Keratinocyte (primary cell): ENCODE measurements at regions not wholly inside any gene's neighbourhood (a gene's known extent, or its start where the extent isn't known, plus 50 kb on each side); places are given as distances from the start of the nearest gene placed in this dataset.

ENCODE experiments used
- DNase-seq: peaks from one replicate; pipeline ENCODE4 v3.0.0-alpha.2; 2011; ENCODE audit warnings: low read depth, missing footprints, low spot score
- FAIRE-seq: peaks from 2 replicates; lab custom pipeline; 2011; peaks lifted over from hg19 to GRCh38; lab: Jason Lieb, UNC
- H2AFZ ChIP-seq: 2 replicates; pipeline ENCODE4 v1.6.0; 2012; ENCODE audit warnings: low read length, control low read depth, inconsistent platforms; ENCODE audit not compliant: control insufficient read depth
- H3K27ac ChIP-seq: 2 replicates; pipeline ENCODE4 v1.5.1; 2011; ENCODE audit warnings: low read length; ENCODE audit not compliant: control insufficient read depth, insufficient read depth
- H3K27me3 ChIP-seq: 3 replicates; pipeline ENCODE4 v1.6.0; 2011; ENCODE audit warnings: low read length; ENCODE audit not compliant: control insufficient read depth, insufficient read depth; ENCODE audit errors: extremely low read depth
- H3K36me3 ChIP-seq, 2 experiments: 2 replicates in 1 of 2; 3 replicates in 1 of 2; pipeline ENCODE4 v1.5.1; 2011; ENCODE audit warnings: low read length in 2 of 2, mild to moderate bottlenecking in 1 of 2; ENCODE audit not compliant: control insufficient read depth in 2 of 2, insufficient read depth in 2 of 2; ENCODE audit errors: extremely low read depth in 1 of 2
- H3K4me1 ChIP-seq: 3 replicates; pipeline ENCODE4 v1.5.1; 2011; ENCODE audit warnings: low read length; ENCODE audit not compliant: control insufficient read depth, insufficient read depth; ENCODE audit errors: extremely low read depth
- H3K4me2 ChIP-seq: 3 replicates; pipeline ENCODE4 v1.6.0; 2011; ENCODE audit warnings: low read depth, low read length; ENCODE audit not compliant: control insufficient read depth, insufficient read depth; ENCODE audit errors: extremely low read depth
- H3K4me3 ChIP-seq, 3 experiments: fragments of 200-600 bp in 1 of 3; sonication (generic) in 1 of 3; 2 replicates in 2 of 3; 3 replicates in 1 of 3; pipeline ENCODE4 v1.5.1; 2011 to 2016; ENCODE audit warnings: low read length in 3 of 3, mild to moderate bottlenecking in 3 of 3, control low read depth in 2 of 3, inconsistent platforms in 1 of 3, low read depth in 1 of 3, mixed read lengths in 1 of 3, mixed run types in 1 of 3, moderate library complexity in 1 of 3; ENCODE audit not compliant: control insufficient read depth in 2 of 3, insufficient read depth in 2 of 3; ENCODE audit errors: extremely low read depth in 1 of 3
- H3K79me2 ChIP-seq: 2 replicates; pipeline ENCODE4 v1.6.0; 2012; ENCODE audit warnings: low read length; ENCODE audit not compliant: control insufficient read depth, insufficient read depth
- H3K9ac ChIP-seq: 3 replicates; pipeline ENCODE4 v1.6.0; 2011; ENCODE audit warnings: low read length; ENCODE audit not compliant: control insufficient read depth, insufficient read depth; ENCODE audit errors: extremely low read depth
- H3K9me1 ChIP-seq: 3 replicates; pipeline ENCODE4 v1.6.0; 2011; ENCODE audit warnings: low read length; ENCODE audit not compliant: control insufficient read depth, insufficient read depth; ENCODE audit errors: extremely low read depth
- H3K9me3 ChIP-seq: 2 replicates; pipeline ENCODE4 v1.5.1; 2012; ENCODE audit warnings: low read depth, low read length; ENCODE audit not compliant: control insufficient read depth
- H4K20me1 ChIP-seq: 3 replicates; pipeline ENCODE4 v1.6.0; 2011; ENCODE audit warnings: low read length; ENCODE audit not compliant: control insufficient read depth, insufficient read depth; ENCODE audit errors: extremely low read depth
- EZH2 ChIP-seq: IDR thresholded peaks from one replicate; pipeline ENCODE4 v1.6.1; 2012; ENCODE audit warnings: inconsistent platforms, mild to moderate bottlenecking, low read length, moderate library complexity
- dilution Hi-C: fragments of 300-500 bp; cut with MboI; formaldehyde crosslinking; loops from one replicate; pipeline ENCODE4 v1.7.0; 2020; ENCODE audit warnings: low sequenced_read_pairs; ENCODE audit not compliant: extremely low pct_ligation_motif_present
- TF ChIP-seq, protein P1 (sequence below), 3 experiments: IDR thresholded peaks in 1 of 3; conservative IDR thresholded peaks in 1 of 3; optimal IDR thresholded peaks in 1 of 3; 2 replicates in 2 of 3; 3 replicates in 1 of 3; pipeline versions ENCODE3 to v1.5.1; 2011; ENCODE audit warnings: low read length in 3 of 3, mild to moderate bottlenecking in 3 of 3, moderate library complexity in 2 of 3, control low read depth in 1 of 3, inconsistent platforms in 1 of 3; ENCODE audit not compliant: insufficient read depth in 2 of 3; ENCODE audit errors: extremely low read depth in 1 of 3

DNA sequence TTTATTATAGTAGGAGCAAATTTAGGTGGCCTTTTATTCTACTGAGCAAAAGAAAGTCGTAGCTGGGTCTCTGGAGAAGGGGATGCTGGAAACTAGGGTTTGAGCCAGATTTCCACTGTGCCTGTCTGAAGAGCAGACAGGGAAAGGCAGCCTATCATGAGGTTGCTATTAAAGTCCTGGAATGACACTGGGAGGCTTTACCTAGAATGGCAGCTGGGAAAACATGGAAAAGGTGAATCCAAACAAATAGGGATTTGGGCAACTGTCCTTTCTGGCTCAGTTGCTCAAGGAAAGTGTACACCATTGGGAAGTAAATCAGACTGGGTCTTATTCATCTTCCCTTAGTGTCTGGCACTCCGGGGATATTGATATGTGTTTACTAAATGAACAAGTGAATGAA lies 154.6 kb downstream of the MTX2 start:
- H3K4me2 ChIP-seq = no peak overlapping the region
- no peak overlapping the region for H3K27ac ChIP-seq
- no peak for TF ChIP-seq EZH2
- TF ChIP-seq, protein P1, sequence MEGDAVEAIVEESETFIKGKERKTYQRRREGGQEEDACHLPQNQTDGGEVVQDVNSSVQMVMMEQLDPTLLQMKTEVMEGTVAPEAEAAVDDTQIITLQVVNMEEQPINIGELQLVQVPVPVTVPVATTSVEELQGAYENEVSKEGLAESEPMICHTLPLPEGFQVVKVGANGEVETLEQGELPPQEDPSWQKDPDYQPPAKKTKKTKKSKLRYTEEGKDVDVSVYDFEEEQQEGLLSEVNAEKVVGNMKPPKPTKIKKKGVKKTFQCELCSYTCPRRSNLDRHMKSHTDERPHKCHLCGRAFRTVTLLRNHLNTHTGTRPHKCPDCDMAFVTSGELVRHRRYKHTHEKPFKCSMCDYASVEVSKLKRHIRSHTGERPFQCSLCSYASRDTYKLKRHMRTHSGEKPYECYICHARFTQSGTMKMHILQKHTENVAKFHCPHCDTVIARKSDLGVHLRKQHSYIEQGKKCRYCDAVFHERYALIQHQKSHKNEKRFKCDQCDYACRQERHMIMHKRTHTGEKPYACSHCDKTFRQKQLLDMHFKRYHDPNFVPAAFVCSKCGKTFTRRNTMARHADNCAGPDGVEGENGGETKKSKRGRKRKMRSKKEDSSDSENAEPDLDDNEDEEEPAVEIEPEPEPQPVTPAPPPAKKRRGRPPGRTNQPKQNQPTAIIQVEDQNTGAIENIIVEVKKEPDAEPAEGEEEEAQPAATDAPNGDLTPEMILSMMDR (optimal IDR thresholded peaks at IDR 0.05 in 1 of 3, IDR thresholded peaks at IDR 0.05 in 1 of 3, conservative IDR thresholded peaks at IDR 0.05 in 1 of 3; ENCODE audit: extremely low read depth in 1 of 3, insufficient read depth in 2 of 3, low read length in 3 of 3) = no peak
- no peaks in the 10 kb centered on the region for H3K27me3 ChIP-seq
- no peaks in the 10 kb centered on the region for H3K36me3 ChIP-seq
- H3K9me3 ChIP-seq = no peaks in the 10 kb centered on the region
- no peak overlapping the region for H3K9ac ChIP-seq
- H3K79me2 ChIP-seq = no peaks in the 10 kb centered on the region
- H3K9me1 ChIP-seq = no peaks in the 10 kb centered on the region
- H3K4me1 ChIP-seq = no peaks in the 10 kb centered on the region
- DNase-seq (no peak), FAIRE-seq (no peak)
- no peaks in the 10 kb centered on the region for H4K20me1 ChIP-seq
- H2AFZ ChIP-seq = no peak overlapping the region
- dilution Hi-C loops = no loop called here
- H3K4me3 ChIP-seq = no peak overlapping the region

- Histone ChIP-seq H3K9ac (no peak overlapping the region), H3K9me1 (no peaks in the 10 kb centered on the region), H3K79me2 (no peaks in the 10 kb centered on the region), H3K27me3 (no peaks in the 10 kb centered on the region), H3K4me1 (no peaks in the 10 kb centered on the region), H2AFZ (no peak overlapping the region), H4K20me1 (no peaks in the 10 kb centered on the region), H3K9me3 (no peaks in the 10 kb centered on the region), H3K36me3 (no peaks in the 10 kb centered on the region), H3K27ac (no peak overlapping the region), H3K4me3 (no peak overlapping the region), H3K4me2 (no peak overlapping the region)
- TF ChIP-seq, protein P1 (optimal IDR thresholded peaks at IDR 0.05 in 1 of 3, IDR thresholded peaks at IDR 0.05 in 1 of 3, conservative IDR thresholded peaks at IDR 0.05 in 1 of 3; ENCODE audit: extremely low read depth in 1 of 3, insufficient read depth in 2 of 3, low read length in 3 of 3) = no peak
- no peak for TF ChIP-seq EZH2
- DNase-seq = no peak
- FAIRE-seq = no peak
- dilution Hi-C loops = no loop called here
Observed at GRCh38 chr2:176424746-176425145, 155.5 kb downstream of the MTX2 start.
